ENCODE measurements at regions not wholly inside any gene's neighbourhood (a gene's known extent, or its start where the extent isn't known, plus 50 kb on each side); places are given as distances from the start of the nearest gene placed in this dataset.

- DNase-seq (ENCODE audit: low read depth), result no peak
These were observed 174.7 kb upstream of the LYZL1 start for GRCh38 chr10:29114141-29114540.

GRCh38 chr10:29117781-29118180, 171.1 kb upstream of the LYZL1 start:
- DNase-seq (ENCODE audit: low read depth), result no peak

- DNase-seq (ENCODE audit: low read depth), result no peak
These were observed 169.5 kb upstream of the LYZL1 start for GRCh38 chr10:29119374-29119773.

GRCh38 chr10:29120216-29120615, 168.7 kb upstream of the LYZL1 start:
- DNase-seq (ENCODE audit: low read depth), result no peak

- no peak for DNase-seq (ENCODE audit: low read depth)
These were observed 164.0 kb upstream of the LYZL1 start for GRCh38 chr10:29124864-29125263.

GRCh38 chr10:29127037-29127700, 161.7 kb upstream of the LYZL1 start:
- DNase-seq (ENCODE audit: low read depth), result no peak

GRCh38 chr10:29127731-29128130, 161.1 kb upstream of the LYZL1 start:
- DNase-seq (ENCODE audit: low read depth), result no peak

GRCh38 chr10:29130190-29130673, 158.6 kb upstream of the LYZL1 start:
- no peak for DNase-seq (ENCODE audit: low read depth)

GRCh38 chr10:29131952-29132547, 156.8 kb upstream of the LYZL1 start:
- DNase-seq (ENCODE audit: low read depth), result no peak

GRCh38 chr10:29132551-29133111, 156.2 kb upstream of the LYZL1 start:
- no peak for DNase-seq (ENCODE audit: low read depth)

- DNase-seq (ENCODE audit: low read depth), result no peak
These were observed 153.5 kb upstream of the LYZL1 start for GRCh38 chr10:29135337-29135736.

- no peak for DNase-seq (ENCODE audit: low read depth)
These were observed 152.5 kb upstream of the LYZL1 start for GRCh38 chr10:29136411-29136810.

GRCh38 chr10:29140151-29140550, 148.7 kb upstream of the LYZL1 start:
- DNase-seq (ENCODE audit: low read depth), result no peak

- DNase-seq (ENCODE audit: low read depth), result peak; percentile 80
These were observed 147.9 kb upstream of the LYZL1 start for GRCh38 chr10:29140991-29141390.

GRCh38 chr10:29141761-29142160, 147.1 kb upstream of the LYZL1 start:
- DNase-seq (ENCODE audit: low read depth), result no peak

- no peak for DNase-seq (ENCODE audit: low read depth)
These were observed 146.2 kb upstream of the LYZL1 start for GRCh38 chr10:29142516-29143314.

- no peak for DNase-seq (ENCODE audit: low read depth)
These were observed 144.7 kb upstream of the LYZL1 start for GRCh38 chr10:29144126-29144525.

- DNase-seq (ENCODE audit: low read depth), result no peak
These were observed 142.4 kb upstream of the LYZL1 start for GRCh38 chr10:29146311-29147100.

GRCh38 chr10:29150010-29150409, 138.9 kb upstream of the LYZL1 start:
- DNase-seq (ENCODE audit: low read depth), result no peak

- DNase-seq (ENCODE audit: low read depth), result no peak
These were observed 137.9 kb upstream of the LYZL1 start for GRCh38 chr10:29151005-29151404.

GRCh38 chr10:29157321-29157720, 131.5 kb upstream of the LYZL1 start:
- DNase-seq (ENCODE audit: low read depth), result no peak

GRCh38 chr10:29158066-29158465, 130.8 kb upstream of the LYZL1 start:
- DNase-seq (ENCODE audit: low read depth), result no peak

Measured in GM04503 (cell line).